CD4-positive, alpha-beta T cell (primary cell): ENCODE measurements at regions not wholly inside any gene's neighbourhood (a gene's known extent, or its start where the extent isn't known, plus 50 kb on each side); places are given as distances from the start of the nearest gene placed in this dataset.

Source experiments
- ATAC-seq: fragments of 200-7000 bp; cut with Tn5 transposase; one replicate; pipeline ENCODE4 v1.10.0; 2022; ENCODE audit warnings: mild to moderate bottlenecking; ENCODE audit not compliant: poor library complexity
- CTCF ChIA-PET: fragments of 350-600 bp; sonication (Branson Sonifier 250); formaldehyde crosslinking; loops from one replicate; lab custom pipeline; 2021; ENCODE audit warnings: antibody characterized with exemption, inconsistent platforms; lab: Charles Lee
- POLR2A ChIA-PET: fragments of 350-600 bp; sonication (Branson Sonifier 250); formaldehyde crosslinking; loops from one replicate; lab custom pipeline; 2021; ENCODE audit warnings: antibody characterized with exemption, inconsistent platforms; lab: Charles Lee
- DNase-seq, 14 experiments: peaks; one replicate each; pipeline ENCODE4 v3.0.0-alpha.2; 2013 to 2020; ENCODE audit warnings: mixed read lengths in 2 of 14
- H3K27ac ChIP-seq, 2 donors: one replicate each; pipeline versions ENCODE4 v1.5.1 to v1.7.0; 2013; ENCODE audit warnings: low read length in 2 of 2, low read depth in 1 of 2, mild to moderate bottlenecking in 1 of 2
- H3K27me3 ChIP-seq, 2 experiments: 1 replicate in 1 of 2; 2 replicates in 1 of 2; pipeline versions ENCODE4 v1.6.1 to v1.7.0; 2013; ENCODE audit warnings: low read length in 2 of 2, control low read depth in 1 of 2, mild to moderate bottlenecking in 1 of 2, moderate library complexity in 1 of 2; ENCODE audit not compliant: insufficient read depth in 2 of 2, control insufficient read depth in 1 of 2
- H3K36me3 ChIP-seq: one replicate; pipeline ENCODE4 v1.6.1; 2013; ENCODE audit warnings: low read length, control low read depth; ENCODE audit not compliant: insufficient read depth
- H3K4me1 ChIP-seq: one replicate; pipeline ENCODE4 v1.6.1; 2013; ENCODE audit warnings: low read length, control low read depth; ENCODE audit not compliant: insufficient read depth
- H3K4me3 ChIP-seq: one replicate; pipeline ENCODE4 v1.5.1; 2013; ENCODE audit warnings: mild to moderate bottlenecking, low read length, moderate library complexity
- H3K9me3 ChIP-seq, 2 experiments: 1 replicate in 1 of 2; 2 replicates in 1 of 2; pipeline versions ENCODE4 v1.6.1 to v1.7.0; 2013; ENCODE audit warnings: low read length in 2 of 2, mild to moderate bottlenecking in 2 of 2, control low read depth in 1 of 2, moderate library complexity in 1 of 2; ENCODE audit not compliant: control insufficient read depth in 1 of 2, insufficient read depth in 1 of 2
- H3K27ac Mint-ChIP-seq: one replicate; pipeline ENCODE4 v1.8.0; 2020; ENCODE audit warnings: mixed read lengths
- H3K27me3 Mint-ChIP-seq: one replicate; pipeline ENCODE4 v1.8.0; 2021; ENCODE audit warnings: mixed read lengths
- H3K36me3 Mint-ChIP-seq: one replicate; pipeline ENCODE4 v1.8.0; 2021; ENCODE audit warnings: low read depth, mixed read lengths
- H3K4me1 Mint-ChIP-seq: one replicate; pipeline ENCODE4 v1.8.0; 2021; ENCODE audit warnings: low read depth, mixed read lengths
- H3K4me3 Mint-ChIP-seq: one replicate; pipeline ENCODE4 v1.8.0; 2020; ENCODE audit warnings: mild to moderate bottlenecking, mixed read lengths
- H3K9me3 Mint-ChIP-seq: one replicate; pipeline ENCODE4 v1.8.0; 2020; ENCODE audit warnings: mixed read lengths
- CTCF ChIP-seq: fragments of 200-600 bp; IDR thresholded peaks from one replicate; pipeline ENCODE4 v1.8.0; 2022; ENCODE audit warnings: antibody characterized with exemption, mild to moderate bottlenecking
- intact Hi-C, 2 experiments: fragments of 100-400 bp; cut with DNase I in 1 of 2; cut with micrococcal nuclease in 1 of 2; formaldehyde crosslinking; loops; one replicate each; pipeline versions ENCODE4 v1.15.1 to v1.9.0; 2023 to 2025; cut with DNase I, micrococcal nuclease

- intact Hi-C loops = no loop called here
- H3K4me3 Mint-ChIP-seq = no peak overlapping the region
- H3K4me1 Mint-ChIP-seq = no peaks in the 10 kb centered on the region
- H3K27me3 Mint-ChIP-seq = no peaks in the 10 kb centered on the region
- no peak for TF ChIP-seq CTCF
- no peaks in the 10 kb centered on the region for H3K27me3 ChIP-seq
- peaks cover 11% of the 10 kb centered on the region for H3K9me3 Mint-ChIP-seq
- no peaks in the 10 kb centered on the region for H3K36me3 Mint-ChIP-seq
- no peak for ATAC-seq
- no peak overlapping the region for H3K27ac ChIP-seq
- no peaks in the 10 kb centered on the region for H3K4me1 ChIP-seq
- no peaks in the 10 kb centered on the region for H3K36me3 ChIP-seq
- H3K4me3 ChIP-seq = no peak overlapping the region
- DNase-seq = no peak
- H3K9me3 ChIP-seq = no peaks in the 10 kb centered on the region
- POLR2A ChIA-PET = no interaction called here
- CTCF ChIA-PET = no interaction called here
- H3K27ac Mint-ChIP-seq = no peak overlapping the region
Measured at GRCh38 chr14:26023967-26024366, 573.9 kb downstream of the NOVA1 start.

GRCh38 chr14:26021759-26022158 is 576.1 kb downstream of the NOVA1 start:
- peaks cover 11% of the 10 kb centered on the region for H3K9me3 Mint-ChIP-seq
- H3K27me3 Mint-ChIP-seq = no peaks in the 10 kb centered on the region
- Histone ChIP-seq H3K4me1 (no peaks in the 10 kb centered on the region), H3K4me3 (no peak overlapping the region), H3K36me3 (no peaks in the 10 kb centered on the region), H3K27me3 (no peaks in the 10 kb centered on the region), H3K27ac (no peak overlapping the region), H3K9me3 (no peaks in the 10 kb centered on the region)
- H3K4me3 Mint-ChIP-seq = no peak overlapping the region
- POLR2A ChIA-PET = no interaction called here
- no peak overlapping the region for H3K27ac Mint-ChIP-seq
- intact Hi-C loops = no loop called here
- no peaks in the 10 kb centered on the region for H3K4me1 Mint-ChIP-seq
- no peaks in the 10 kb centered on the region for H3K36me3 Mint-ChIP-seq
- DNase-seq (no peak), ATAC-seq (no peak)
- no peak for TF ChIP-seq CTCF
- CTCF ChIA-PET = no interaction called here

GRCh38 chr14:26017270-26017669 is 580.6 kb downstream of the NOVA1 start:
- Histone ChIP-seq H3K36me3 (no peaks in the 10 kb centered on the region), H3K27me3 (no peaks in the 10 kb centered on the region), H3K27ac (no peak overlapping the region), H3K4me3 (no peak overlapping the region), H3K4me1 (no peaks in the 10 kb centered on the region), H3K9me3 (no peaks in the 10 kb centered on the region)
- H3K36me3 Mint-ChIP-seq = no peaks in the 10 kb centered on the region
- intact Hi-C loops = no loop called here
- no peak for TF ChIP-seq CTCF
- no peak overlapping the region for H3K4me3 Mint-ChIP-seq
- ATAC-seq = no peak
- ChIA-PET CTCF (no interaction called here), POLR2A (no interaction called here)
- no peak for DNase-seq
- H3K27me3 Mint-ChIP-seq = no peaks in the 10 kb centered on the region
- no peaks in the 10 kb centered on the region for H3K4me1 Mint-ChIP-seq
- H3K27ac Mint-ChIP-seq = no peak overlapping the region
- H3K9me3 Mint-ChIP-seq = peaks cover 11% of the 10 kb centered on the region
